ENCODE measurements at regions not wholly inside any gene's neighbourhood (a gene's known extent, or its start where the extent isn't known, plus 50 kb on each side); places are given as distances from the start of the nearest gene placed in this dataset.

DNA sequence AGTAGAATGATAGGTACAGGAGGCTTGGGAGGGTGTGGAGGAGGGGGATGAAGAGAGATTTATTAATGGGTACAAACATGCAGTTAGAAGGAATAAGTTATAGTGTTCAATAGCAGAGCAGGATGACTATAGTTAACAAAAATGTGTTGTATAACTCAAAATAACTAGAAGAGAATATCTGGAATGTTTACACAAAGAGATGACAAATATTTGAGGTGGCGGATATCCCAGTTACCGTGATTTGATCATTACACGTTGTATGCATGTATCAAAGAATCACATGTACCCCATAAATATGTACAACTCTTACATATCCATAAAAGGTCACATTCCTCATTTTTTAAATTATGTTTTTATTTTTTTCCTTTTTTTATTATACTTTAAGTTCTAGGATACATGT is 456.6 kb downstream of the MAGEB5 start:
- TF ChIP-seq, protein P1, sequence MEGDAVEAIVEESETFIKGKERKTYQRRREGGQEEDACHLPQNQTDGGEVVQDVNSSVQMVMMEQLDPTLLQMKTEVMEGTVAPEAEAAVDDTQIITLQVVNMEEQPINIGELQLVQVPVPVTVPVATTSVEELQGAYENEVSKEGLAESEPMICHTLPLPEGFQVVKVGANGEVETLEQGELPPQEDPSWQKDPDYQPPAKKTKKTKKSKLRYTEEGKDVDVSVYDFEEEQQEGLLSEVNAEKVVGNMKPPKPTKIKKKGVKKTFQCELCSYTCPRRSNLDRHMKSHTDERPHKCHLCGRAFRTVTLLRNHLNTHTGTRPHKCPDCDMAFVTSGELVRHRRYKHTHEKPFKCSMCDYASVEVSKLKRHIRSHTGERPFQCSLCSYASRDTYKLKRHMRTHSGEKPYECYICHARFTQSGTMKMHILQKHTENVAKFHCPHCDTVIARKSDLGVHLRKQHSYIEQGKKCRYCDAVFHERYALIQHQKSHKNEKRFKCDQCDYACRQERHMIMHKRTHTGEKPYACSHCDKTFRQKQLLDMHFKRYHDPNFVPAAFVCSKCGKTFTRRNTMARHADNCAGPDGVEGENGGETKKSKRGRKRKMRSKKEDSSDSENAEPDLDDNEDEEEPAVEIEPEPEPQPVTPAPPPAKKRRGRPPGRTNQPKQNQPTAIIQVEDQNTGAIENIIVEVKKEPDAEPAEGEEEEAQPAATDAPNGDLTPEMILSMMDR (IDR thresholded peaks at IDR 0.05), result no peak
- TF ChIP-seq POLR2A (IDR thresholded peaks at IDR 0.05), result no peak

Data from lower leg skin (tissue), 3 donors.